ENCODE measurements at regions not wholly inside any gene's neighbourhood (a gene's known extent, or its start where the extent isn't known, plus 50 kb on each side); places are given as distances from the start of the nearest gene placed in this dataset.

- DNase-seq = no peak
These were observed 736.0 kb upstream of the GRM7 start for GRCh38 chr3:6124875-6125274.

- DNase-seq = no peak
These were observed 735.4 kb upstream of the GRM7 start for GRCh38 chr3:6125520-6125919.

- no peak for DNase-seq
These were observed 728.1 kb upstream of the GRM7 start for GRCh38 chr3:6132684-6133432.

- no peak for DNase-seq
These were observed 718.2 kb upstream of the GRM7 start for GRCh38 chr3:6142707-6143106.

GRCh38 chr3:6147883-6148282, 713.0 kb upstream of the GRM7 start:
- no peak for DNase-seq

GRCh38 chr3:6155650-6156338, 705.1 kb upstream of the GRM7 start:
- no peak for DNase-seq

- DNase-seq = no peak
These were observed 695.0 kb upstream of the GRM7 start for GRCh38 chr3:6165951-6166350.

- no peak for DNase-seq
These were observed 692.7 kb upstream of the GRM7 start for GRCh38 chr3:6168256-6168655.

- DNase-seq = no peak
These were observed 687.9 kb upstream of the GRM7 start for GRCh38 chr3:6172871-6173642.

GRCh38 chr3:6177417-6177816, 683.5 kb upstream of the GRM7 start:
- no peak for DNase-seq

GRCh38 chr3:6179761-6180160, 681.2 kb upstream of the GRM7 start:
- DNase-seq = no peak

GRCh38 chr3:6180171-6180570, 680.7 kb upstream of the GRM7 start:
- no peak for DNase-seq

GRCh38 chr3:6182476-6182875, 678.4 kb upstream of the GRM7 start:
- DNase-seq = no peak

GRCh38 chr3:6182909-6183308, 678.0 kb upstream of the GRM7 start:
- no peak for DNase-seq

GRCh38 chr3:6189384-6189783, 671.5 kb upstream of the GRM7 start:
- DNase-seq = no peak

- no peak for DNase-seq
These were observed 656.0 kb upstream of the GRM7 start for GRCh38 chr3:6204891-6205290.

GRCh38 chr3:6216135-6217026, 644.5 kb upstream of the GRM7 start:
- DNase-seq = no peak

- no peak for DNase-seq
These were observed 640.5 kb upstream of the GRM7 start for GRCh38 chr3:6220447-6220846.

- no peak for DNase-seq
These were observed 638.8 kb upstream of the GRM7 start for GRCh38 chr3:6222069-6222468.

GRCh38 chr3:6223572-6223971, 637.3 kb upstream of the GRM7 start:
- no peak for DNase-seq

GRCh38 chr3:6228958-6229683, 631.8 kb upstream of the GRM7 start:
- no peak for DNase-seq

GRCh38 chr3:6229778-6230410, 631.0 kb upstream of the GRM7 start:
- no peak for DNase-seq
